ENCODE measurements at regions not wholly inside any gene's neighbourhood (a gene's known extent, or its start where the extent isn't known, plus 50 kb on each side); places are given as distances from the start of the nearest gene placed in this dataset.

- TF ChIP-seq, protein P1, sequence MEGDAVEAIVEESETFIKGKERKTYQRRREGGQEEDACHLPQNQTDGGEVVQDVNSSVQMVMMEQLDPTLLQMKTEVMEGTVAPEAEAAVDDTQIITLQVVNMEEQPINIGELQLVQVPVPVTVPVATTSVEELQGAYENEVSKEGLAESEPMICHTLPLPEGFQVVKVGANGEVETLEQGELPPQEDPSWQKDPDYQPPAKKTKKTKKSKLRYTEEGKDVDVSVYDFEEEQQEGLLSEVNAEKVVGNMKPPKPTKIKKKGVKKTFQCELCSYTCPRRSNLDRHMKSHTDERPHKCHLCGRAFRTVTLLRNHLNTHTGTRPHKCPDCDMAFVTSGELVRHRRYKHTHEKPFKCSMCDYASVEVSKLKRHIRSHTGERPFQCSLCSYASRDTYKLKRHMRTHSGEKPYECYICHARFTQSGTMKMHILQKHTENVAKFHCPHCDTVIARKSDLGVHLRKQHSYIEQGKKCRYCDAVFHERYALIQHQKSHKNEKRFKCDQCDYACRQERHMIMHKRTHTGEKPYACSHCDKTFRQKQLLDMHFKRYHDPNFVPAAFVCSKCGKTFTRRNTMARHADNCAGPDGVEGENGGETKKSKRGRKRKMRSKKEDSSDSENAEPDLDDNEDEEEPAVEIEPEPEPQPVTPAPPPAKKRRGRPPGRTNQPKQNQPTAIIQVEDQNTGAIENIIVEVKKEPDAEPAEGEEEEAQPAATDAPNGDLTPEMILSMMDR (IDR thresholded peaks at IDR 0.05): no peak
- TF ChIP-seq POLR2A (IDR thresholded peaks at IDR 0.05): no peak
Measured at GRCh38 chr5:18503797-18504328, 869.6 kb downstream of the TAF11L14 start.

All from breast epithelium (tissue), 3 donors.